ENCODE measurements at regions not wholly inside any gene's neighbourhood (a gene's known extent, or its start where the extent isn't known, plus 50 kb on each side); places are given as distances from the start of the nearest gene placed in this dataset.
A peak's percentile ranks its signal among the peaks of the same experiment; 100 is the strongest.

DNA sequence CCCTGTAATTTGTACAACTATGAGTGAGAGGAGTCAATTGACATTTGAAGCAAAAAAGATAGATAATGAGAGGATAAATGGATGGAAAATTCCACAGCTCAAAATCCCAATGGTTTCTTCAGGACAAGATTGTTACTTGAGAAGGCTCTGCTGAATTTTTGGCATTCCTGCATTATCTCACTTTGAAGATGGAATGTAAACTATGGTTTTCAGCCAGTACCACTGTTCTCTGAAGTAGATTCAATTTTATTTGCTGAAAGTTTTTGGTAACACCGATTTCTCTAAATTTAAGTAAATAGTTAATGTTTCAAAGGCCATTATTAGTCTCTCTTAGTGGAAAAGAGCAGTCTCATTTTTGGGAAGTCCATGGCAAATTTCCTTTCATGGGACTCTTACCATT, 121.9 kb upstream of the SLC38A2 start (continued):
- TF ChIP-seq, protein P1, sequence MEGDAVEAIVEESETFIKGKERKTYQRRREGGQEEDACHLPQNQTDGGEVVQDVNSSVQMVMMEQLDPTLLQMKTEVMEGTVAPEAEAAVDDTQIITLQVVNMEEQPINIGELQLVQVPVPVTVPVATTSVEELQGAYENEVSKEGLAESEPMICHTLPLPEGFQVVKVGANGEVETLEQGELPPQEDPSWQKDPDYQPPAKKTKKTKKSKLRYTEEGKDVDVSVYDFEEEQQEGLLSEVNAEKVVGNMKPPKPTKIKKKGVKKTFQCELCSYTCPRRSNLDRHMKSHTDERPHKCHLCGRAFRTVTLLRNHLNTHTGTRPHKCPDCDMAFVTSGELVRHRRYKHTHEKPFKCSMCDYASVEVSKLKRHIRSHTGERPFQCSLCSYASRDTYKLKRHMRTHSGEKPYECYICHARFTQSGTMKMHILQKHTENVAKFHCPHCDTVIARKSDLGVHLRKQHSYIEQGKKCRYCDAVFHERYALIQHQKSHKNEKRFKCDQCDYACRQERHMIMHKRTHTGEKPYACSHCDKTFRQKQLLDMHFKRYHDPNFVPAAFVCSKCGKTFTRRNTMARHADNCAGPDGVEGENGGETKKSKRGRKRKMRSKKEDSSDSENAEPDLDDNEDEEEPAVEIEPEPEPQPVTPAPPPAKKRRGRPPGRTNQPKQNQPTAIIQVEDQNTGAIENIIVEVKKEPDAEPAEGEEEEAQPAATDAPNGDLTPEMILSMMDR (IDR thresholded peaks at IDR 0.05) = no peak
- TF ChIP-seq FOSL2 (IDR thresholded peaks at IDR 0.05) (no peak), FOSL2 (CRISPR knock-in tag; IDR thresholded peaks at IDR 0.05) (peak; percentile 18; the same call in 1 of the 2 replicates), GATA3 (IDR thresholded peaks at IDR 0.05; ENCODE audit: borderline replicate concordance) (peak; percentile 97), SMC3 (IDR thresholded peaks at IDR 0.05) (peak; percentile 54), NR3C1 (IDR thresholded peaks at IDR 0.05) (no peak)

DNA sequence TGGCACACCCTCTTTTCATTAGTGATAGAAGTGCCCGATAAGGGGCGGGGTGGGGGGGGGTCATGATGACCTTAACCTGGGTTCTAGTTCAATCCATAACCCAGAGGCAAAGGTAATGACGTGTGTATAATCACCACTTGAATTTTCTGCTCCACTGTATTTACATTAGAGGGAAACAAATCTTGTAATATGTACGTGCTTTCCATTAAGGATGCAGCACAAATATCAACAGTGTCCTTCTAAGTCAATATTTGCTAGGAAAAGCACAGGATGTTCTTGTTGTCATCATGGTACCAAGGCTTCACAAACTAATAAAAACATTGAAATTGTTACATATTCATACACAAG, 121.2 kb upstream of the SLC38A2 start:
- peak; percentile 96 for FAIRE-seq
- Histone ChIP-seq H3K4me2 (peak overlapping the region; percentile 74), H3K9me3 (no peaks in the 10 kb centered on the region), H3K4me1 (peaks cover 54% of the 10 kb centered on the region), H3K27ac (peak overlapping the region; percentile 88 to 92), H3K4me3 (peak overlapping the region; percentile 19; the same call in 1 of the 3 replicates)
- DNase-seq (ENCODE audit: low read depth in 1 of 2, low spot score in 1 of 2) = peak; percentile 55 to 96
- ATAC-seq = peak; percentile 77 to 87
- POLR2A ChIA-PET = interaction anchor here (0.6 to 1.7 kb wide), 4 partner anchors 30 to 524 kb away, joined by 3 to 8 read pairs (median 4); no protein-coding TSS in a partner anchor
- CTCF ChIA-PET = interaction anchor here (1.1 kb wide), 1 partner anchor 10 kb away, joined by 3 read pairs; no protein-coding TSS in a partner anchor
- WGBS (ENCODE audit: missing lambda C conversion rate) = 0% methylated on average over 4 of the region's 4 CpGs
- TF ChIP-seq POLR2AphosphoS2 (conservative IDR thresholded peaks at IDR 0.05; ENCODE audit: low read length) (no peak), NFE2L2 (conservative IDR thresholded peaks at IDR 0.05; ENCODE audit: low read length) (no peak), RFX5 (IDR thresholded peaks at IDR 0.05) (no peak), ESRRA (IDR thresholded peaks at IDR 0.05; ENCODE audit: borderline replicate concordance, low read length) (0 out of 2 replicates have a peak, but pooled peaks have one; percentile 56), HOXB5 (CRISPR knock-in tag; IDR thresholded peaks at IDR 0.05) (peak; percentile 86), CBX2 (IDR thresholded peaks at IDR 0.05; ENCODE audit: borderline replicate concordance, low read depth) (no peak), FOSL2 (IDR thresholded peaks at IDR 0.05) (peak; percentile 57), FOSL2 (CRISPR knock-in tag; IDR thresholded peaks at IDR 0.05) (peak; percentile 92), EHMT2 (IDR thresholded peaks at IDR 0.05; ENCODE audit: low read depth) (no peak), MAFK (IDR thresholded peaks at IDR 0.05; ENCODE audit: partially characterized antibody) (no peak), FOSB (CRISPR knock-in tag; IDR thresholded peaks at IDR 0.05) (peak; percentile 94; the same call in 1 of the 2 replicates), NR3C1 (IDR thresholded peaks at IDR 0.05) (no peak), HDAC2 (IDR thresholded peaks at IDR 0.05) (no peak), MAZ (IDR thresholded peaks at IDR 0.05; ENCODE audit: borderline replicate concordance, low read depth, low read length) (no peak), CBX8 (IDR thresholded peaks at IDR 0.05) (no peak), RARB (CRISPR knock-in tag; IDR thresholded peaks at IDR 0.05) (peak; percentile 96), ZC3H11A (IDR thresholded peaks at IDR 0.05) (no peak), CHD2 (IDR thresholded peaks at IDR 0.05; ENCODE audit: low read length, partially characterized antibody) (no peak), PHF8 (IDR thresholded peaks at IDR 0.05; ENCODE audit: borderline replicate concordance, low read depth) (no peak), JUN (IDR thresholded peaks at IDR 0.05) (peak; percentile 70 to 91; a peak in 4 of 5 replicates), SREBF2 (IDR thresholded peaks at IDR 0.05) (no peak), GATA3 (IDR thresholded peaks at IDR 0.05; ENCODE audit: borderline replicate concordance) (peak; percentile 99), HEYL (CRISPR knock-in tag; IDR thresholded peaks at IDR 0.05) (peak; percentile 84; the same call in 1 of the 2 replicates), KDM1A (IDR thresholded peaks at IDR 0.05; ENCODE audit: low read depth) (no peak), SMC3 (IDR thresholded peaks at IDR 0.05) (peak; percentile 54; the same call in 1 of the 3 replicates)
- TF ChIP-seq, protein P2, sequence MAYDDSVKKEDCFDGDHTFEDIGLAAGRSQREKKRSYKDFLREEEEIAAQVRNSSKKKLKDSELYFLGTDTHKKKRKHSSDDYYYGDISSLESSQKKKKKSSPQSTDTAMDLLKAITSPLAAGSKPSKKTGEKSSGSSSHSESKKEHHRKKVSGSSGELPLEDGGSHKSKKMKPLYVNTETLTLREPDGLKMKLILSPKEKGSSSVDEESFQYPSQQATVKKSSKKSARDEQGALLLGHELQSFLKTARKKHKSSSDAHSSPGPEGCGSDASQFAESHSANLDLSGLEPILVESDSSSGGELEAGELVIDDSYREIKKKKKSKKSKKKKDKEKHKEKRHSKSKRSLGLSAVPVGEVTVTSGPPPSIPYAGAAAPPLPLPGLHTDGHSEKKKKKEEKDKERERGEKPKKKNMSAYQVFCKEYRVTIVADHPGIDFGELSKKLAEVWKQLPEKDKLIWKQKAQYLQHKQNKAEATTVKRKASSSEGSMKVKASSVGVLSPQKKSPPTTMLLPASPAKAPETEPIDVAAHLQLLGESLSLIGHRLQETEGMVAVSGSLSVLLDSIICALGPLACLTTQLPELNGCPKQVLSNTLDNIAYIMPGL (CRISPR knock-in tag; IDR thresholded peaks at IDR 0.05; ENCODE audit: borderline replicate concordance) = no peak
- TF ChIP-seq, protein P3, sequence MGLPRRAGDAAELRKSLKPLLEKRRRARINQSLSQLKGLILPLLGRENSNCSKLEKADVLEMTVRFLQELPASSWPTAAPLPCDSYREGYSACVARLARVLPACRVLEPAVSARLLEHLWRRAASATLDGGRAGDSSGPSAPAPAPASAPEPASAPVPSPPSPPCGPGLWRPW (IDR thresholded peaks at IDR 0.05) = peak; percentile 46; the same call in 1 of the 2 replicates
- TF ChIP-seq, protein P4, sequence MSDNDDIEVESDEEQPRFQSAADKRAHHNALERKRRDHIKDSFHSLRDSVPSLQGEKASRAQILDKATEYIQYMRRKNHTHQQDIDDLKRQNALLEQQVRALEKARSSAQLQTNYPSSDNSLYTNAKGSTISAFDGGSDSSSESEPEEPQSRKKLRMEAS (IDR thresholded peaks at IDR 0.05) = peak; percentile 65
- TF ChIP-seq, protein P5, sequence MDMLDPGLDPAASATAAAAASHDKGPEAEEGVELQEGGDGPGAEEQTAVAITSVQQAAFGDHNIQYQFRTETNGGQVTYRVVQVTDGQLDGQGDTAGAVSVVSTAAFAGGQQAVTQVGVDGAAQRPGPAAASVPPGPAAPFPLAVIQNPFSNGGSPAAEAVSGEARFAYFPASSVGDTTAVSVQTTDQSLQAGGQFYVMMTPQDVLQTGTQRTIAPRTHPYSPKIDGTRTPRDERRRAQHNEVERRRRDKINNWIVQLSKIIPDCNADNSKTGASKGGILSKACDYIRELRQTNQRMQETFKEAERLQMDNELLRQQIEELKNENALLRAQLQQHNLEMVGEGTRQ (IDR thresholded peaks at IDR 0.05) = no peak
- TF ChIP-seq, protein P6, sequence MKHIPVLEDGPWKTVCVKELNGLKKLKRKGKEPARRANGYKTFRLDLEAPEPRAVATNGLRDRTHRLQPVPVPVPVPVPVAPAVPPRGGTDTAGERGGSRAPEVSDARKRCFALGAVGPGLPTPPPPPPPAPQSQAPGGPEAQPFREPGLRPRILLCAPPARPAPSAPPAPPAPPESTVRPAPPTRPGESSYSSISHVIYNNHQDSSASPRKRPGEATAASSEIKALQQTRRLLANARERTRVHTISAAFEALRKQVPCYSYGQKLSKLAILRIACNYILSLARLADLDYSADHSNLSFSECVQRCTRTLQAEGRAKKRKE (CRISPR knock-in tag; IDR thresholded peaks at IDR 0.05; ENCODE audit: low read depth) = no peak
- TF ChIP-seq, protein P7, sequence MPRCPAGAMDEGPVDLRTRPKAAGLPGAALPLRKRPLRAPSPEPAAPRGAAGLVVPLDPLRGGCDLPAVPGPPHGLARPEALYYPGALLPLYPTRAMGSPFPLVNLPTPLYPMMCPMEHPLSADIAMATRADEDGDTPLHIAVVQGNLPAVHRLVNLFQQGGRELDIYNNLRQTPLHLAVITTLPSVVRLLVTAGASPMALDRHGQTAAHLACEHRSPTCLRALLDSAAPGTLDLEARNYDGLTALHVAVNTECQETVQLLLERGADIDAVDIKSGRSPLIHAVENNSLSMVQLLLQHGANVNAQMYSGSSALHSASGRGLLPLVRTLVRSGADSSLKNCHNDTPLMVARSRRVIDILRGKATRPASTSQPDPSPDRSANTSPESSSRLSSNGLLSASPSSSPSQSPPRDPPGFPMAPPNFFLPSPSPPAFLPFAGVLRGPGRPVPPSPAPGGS (IDR thresholded peaks at IDR 0.05) = peak; percentile 94; the same call in 2 of the 3 replicates
- TF ChIP-seq, protein P8, sequence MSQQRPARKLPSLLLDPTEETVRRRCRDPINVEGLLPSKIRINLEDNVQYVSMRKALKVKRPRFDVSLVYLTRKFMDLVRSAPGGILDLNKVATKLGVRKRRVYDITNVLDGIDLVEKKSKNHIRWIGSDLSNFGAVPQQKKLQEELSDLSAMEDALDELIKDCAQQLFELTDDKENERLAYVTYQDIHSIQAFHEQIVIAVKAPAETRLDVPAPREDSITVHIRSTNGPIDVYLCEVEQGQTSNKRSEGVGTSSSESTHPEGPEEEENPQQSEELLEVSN (IDR thresholded peaks at IDR 0.05; ENCODE audit: borderline replicate concordance, low read depth) = no peak

Measured in A549 (cell line).